ENCODE measurements at regions not wholly inside any gene's neighbourhood (a gene's known extent, or its start where the extent isn't known, plus 50 kb on each side); places are given as distances from the start of the nearest gene placed in this dataset.
A peak's percentile ranks its signal among the peaks of the same experiment; 100 is the strongest.

DNA sequence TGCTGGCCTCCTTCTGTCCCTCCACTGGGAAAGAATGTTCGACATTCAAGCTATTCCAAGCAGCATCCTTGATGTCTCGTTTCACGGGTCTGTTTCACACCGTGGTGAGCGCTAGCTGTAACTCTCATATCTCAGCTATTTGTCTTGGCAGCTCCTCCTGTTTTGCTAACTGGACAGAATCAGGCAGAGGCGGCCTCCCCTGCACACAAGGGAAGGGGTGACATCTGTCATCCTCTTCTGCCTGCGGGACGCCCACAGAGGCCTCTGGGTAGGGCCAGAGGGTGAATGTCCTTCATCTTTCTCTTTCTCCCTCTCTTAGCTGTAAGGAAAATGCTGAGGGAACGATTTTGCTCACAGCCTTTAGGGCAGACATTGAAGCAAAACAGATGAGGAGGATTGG, 232.8 kb upstream of the GMDS start:
- no peaks in the 10 kb centered on the region for H3K36me3 ChIP-seq
- H3K27ac ChIP-seq = peak overlapping the region in 1 of 2 donors; percentile 47
- H3K4me3 ChIP-seq = no peak overlapping the region
- no peaks in the 10 kb centered on the region for H3K27me3 ChIP-seq
- intact Hi-C loops (cut with DNase I; ENCODE audit: low total_unique reads) = no loop called here
- no peak for DNase-seq
- H3K4me1 ChIP-seq = peaks cover 0 to 20% (median 10%) of the 10 kb centered on the region in 4 donors
- TF ChIP-seq, protein P1, sequence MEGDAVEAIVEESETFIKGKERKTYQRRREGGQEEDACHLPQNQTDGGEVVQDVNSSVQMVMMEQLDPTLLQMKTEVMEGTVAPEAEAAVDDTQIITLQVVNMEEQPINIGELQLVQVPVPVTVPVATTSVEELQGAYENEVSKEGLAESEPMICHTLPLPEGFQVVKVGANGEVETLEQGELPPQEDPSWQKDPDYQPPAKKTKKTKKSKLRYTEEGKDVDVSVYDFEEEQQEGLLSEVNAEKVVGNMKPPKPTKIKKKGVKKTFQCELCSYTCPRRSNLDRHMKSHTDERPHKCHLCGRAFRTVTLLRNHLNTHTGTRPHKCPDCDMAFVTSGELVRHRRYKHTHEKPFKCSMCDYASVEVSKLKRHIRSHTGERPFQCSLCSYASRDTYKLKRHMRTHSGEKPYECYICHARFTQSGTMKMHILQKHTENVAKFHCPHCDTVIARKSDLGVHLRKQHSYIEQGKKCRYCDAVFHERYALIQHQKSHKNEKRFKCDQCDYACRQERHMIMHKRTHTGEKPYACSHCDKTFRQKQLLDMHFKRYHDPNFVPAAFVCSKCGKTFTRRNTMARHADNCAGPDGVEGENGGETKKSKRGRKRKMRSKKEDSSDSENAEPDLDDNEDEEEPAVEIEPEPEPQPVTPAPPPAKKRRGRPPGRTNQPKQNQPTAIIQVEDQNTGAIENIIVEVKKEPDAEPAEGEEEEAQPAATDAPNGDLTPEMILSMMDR (IDR thresholded peaks at IDR 0.05) = no peak
- no peaks in the 10 kb centered on the region for H3K9me3 ChIP-seq

DNA sequence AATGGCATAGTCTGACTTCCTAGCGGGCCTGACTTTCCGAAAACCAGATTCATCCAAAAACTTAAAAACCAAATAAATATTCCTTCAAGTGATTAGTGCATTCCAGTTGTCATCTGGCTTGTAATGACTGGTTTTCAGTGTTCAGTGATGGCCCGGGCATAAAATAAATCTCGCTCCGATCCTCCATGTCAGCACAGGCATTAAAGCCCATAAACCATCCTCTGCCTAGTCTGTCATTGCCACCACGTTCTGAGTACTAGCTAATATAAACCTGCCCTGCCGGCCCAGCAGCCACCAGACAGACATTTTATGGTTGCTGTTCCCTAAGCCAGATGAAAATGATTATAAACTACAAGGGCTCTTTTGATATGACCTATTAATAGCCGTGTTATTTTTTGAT, 232.3 kb upstream of the GMDS start:
- TF ChIP-seq, protein P1 (IDR thresholded peaks at IDR 0.05) = no peak
- no peaks in the 10 kb centered on the region for H3K27me3 ChIP-seq
- no peaks in the 10 kb centered on the region for H3K9me3 ChIP-seq
- no peak for DNase-seq
- intact Hi-C loops (cut with DNase I; ENCODE audit: low total_unique reads) = no loop called here
- peaks cover 0 to 20% (median 10%) of the 10 kb centered on the region in 4 donors for H3K4me1 ChIP-seq
- H3K27ac ChIP-seq = peak overlapping the region in 1 of 2 donors; percentile 47
- no peaks in the 10 kb centered on the region for H3K36me3 ChIP-seq
- no peak overlapping the region for H3K4me3 ChIP-seq

- intact Hi-C loops (cut with DNase I; ENCODE audit: low total_unique reads) = no loop called here
- DNase-seq = no peak
- H3K4me3 ChIP-seq = no peak overlapping the region
- no peaks in the 10 kb centered on the region for H3K36me3 ChIP-seq
- H3K4me1 ChIP-seq = peaks cover 0 to 20% (median 10%) of the 10 kb centered on the region in 4 donors
- no peak overlapping the region for H3K27ac ChIP-seq
- H3K9me3 ChIP-seq = no peaks in the 10 kb centered on the region
- TF ChIP-seq, protein P1 (IDR thresholded peaks at IDR 0.05) = no peak
- no peaks in the 10 kb centered on the region for H3K27me3 ChIP-seq
Observed at GRCh38 chr6:2477250-2477649, 231.8 kb upstream of the GMDS start.

DNA sequence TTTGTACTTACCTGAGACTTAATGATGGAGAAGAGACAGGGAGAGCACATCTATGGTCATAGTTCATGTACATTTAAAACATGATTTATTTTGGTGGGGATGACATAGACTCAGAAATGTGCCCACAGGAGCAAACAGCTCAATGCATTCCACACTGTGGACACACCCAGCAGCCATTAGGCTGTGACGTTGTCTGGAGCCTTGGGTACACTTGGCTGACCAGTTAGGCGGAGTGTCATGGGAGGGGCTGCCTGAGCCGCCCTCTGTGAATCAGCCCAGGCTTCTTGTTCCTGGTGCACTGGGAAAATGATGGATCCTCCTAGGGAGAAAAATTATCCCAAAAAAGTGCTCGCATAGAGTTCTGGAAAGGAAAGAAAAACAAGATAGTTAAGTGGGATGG, 231.0 kb upstream of the GMDS start:
- H3K4me1 ChIP-seq = peaks cover 0 to 20% (median 10%) of the 10 kb centered on the region in 4 donors
- no peaks in the 10 kb centered on the region for H3K27me3 ChIP-seq
- no peak overlapping the region for H3K4me3 ChIP-seq
- intact Hi-C loops (cut with DNase I; ENCODE audit: low total_unique reads) = no loop called here
- TF ChIP-seq, protein P1 (IDR thresholded peaks at IDR 0.05) = no peak
- no peaks in the 10 kb centered on the region for H3K36me3 ChIP-seq
- H3K9me3 ChIP-seq = no peaks in the 10 kb centered on the region
- H3K27ac ChIP-seq = no peak overlapping the region
- no peak for DNase-seq

DNA sequence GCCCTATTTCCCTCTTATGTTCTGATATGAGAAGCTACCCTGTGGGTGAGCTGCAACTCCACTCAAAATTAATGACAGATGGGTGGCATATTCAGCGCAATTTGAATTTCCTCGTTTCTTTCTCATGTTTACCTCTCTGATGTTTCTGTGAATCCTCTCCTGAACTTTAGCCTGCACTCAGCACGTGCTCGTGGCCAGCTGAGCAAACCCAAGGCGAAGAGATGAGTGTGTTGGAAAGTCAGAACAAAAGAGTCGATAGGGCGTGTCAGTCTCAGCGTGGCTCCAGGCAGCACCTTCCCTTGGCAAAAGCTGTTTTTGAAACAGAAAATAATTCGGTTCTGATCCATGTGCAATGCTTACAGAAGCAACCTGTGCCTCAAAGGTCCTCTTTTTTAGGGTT, 226.1 kb upstream of the GMDS start:
- Histone ChIP-seq H3K27me3 (no peaks in the 10 kb centered on the region), H3K27ac (no peak overlapping the region), H3K4me3 (no peak overlapping the region), H3K4me1 (no peaks in the 10 kb centered on the region), H3K36me3 (no peaks in the 10 kb centered on the region), H3K9me3 (no peaks in the 10 kb centered on the region)
- DNase-seq = no peak
- TF ChIP-seq, protein P1 (IDR thresholded peaks at IDR 0.05) = no peak
- intact Hi-C loops (cut with DNase I; ENCODE audit: low total_unique reads) = no loop called here

DNA sequence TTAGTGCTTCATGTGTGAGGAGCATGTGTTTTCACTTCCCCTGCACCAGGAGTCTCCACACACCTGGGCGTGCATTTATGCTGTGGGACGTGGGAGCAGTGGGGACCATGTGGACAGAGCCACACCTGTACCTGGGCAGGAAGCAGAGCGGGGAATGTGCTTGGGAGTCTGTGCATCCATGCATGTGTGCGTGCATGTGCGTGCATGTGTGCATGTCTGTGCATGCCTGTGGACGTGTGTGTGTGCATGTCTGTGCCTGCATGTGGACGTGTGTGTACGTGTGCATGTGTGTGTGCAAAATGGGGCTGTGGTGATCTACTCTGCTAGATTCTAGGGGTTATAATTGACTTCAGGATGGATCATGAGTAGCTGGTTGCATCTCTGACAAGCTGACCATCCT, 224.0 kb upstream of the GMDS start:
- intact Hi-C loops (cut with DNase I; ENCODE audit: low total_unique reads) = no loop called here
- Histone ChIP-seq H3K9me3 (no peaks in the 10 kb centered on the region), H3K4me3 (no peak overlapping the region), H3K4me1 (no peaks in the 10 kb centered on the region), H3K27me3 (no peaks in the 10 kb centered on the region), H3K27ac (no peak overlapping the region), H3K36me3 (no peaks in the 10 kb centered on the region)
- TF ChIP-seq, protein P1 (IDR thresholded peaks at IDR 0.05) = no peak
- no peak for DNase-seq
